IPS-20b (cell line): ENCODE measurements at regions not wholly inside any gene's neighbourhood (a gene's known extent, or its start where the extent isn't known, plus 50 kb on each side); places are given as distances from the start of the nearest gene placed in this dataset.
"Not testable (repeated sequence)": the region's sequence is repeated elsewhere in the genome, so short reads cannot be mapped to it uniquely, and the experiment has no call there.

Experiments
- H3K27ac ChIP-seq: one replicate; pipeline ENCODE4 v1.5.1; 2013; ENCODE audit warnings: low read length
- H3K27me3 ChIP-seq: 2 replicates; pipeline ENCODE4 v1.6.1; 2013; ENCODE audit warnings: mild to moderate bottlenecking, low read length, inconsistent platforms; ENCODE audit not compliant: insufficient read depth
- H3K36me3 ChIP-seq: 2 replicates; pipeline ENCODE4 v1.6.1; 2013; ENCODE audit warnings: low read depth, mild to moderate bottlenecking, inconsistent platforms, low read length, moderate library complexity; ENCODE audit not compliant: insufficient read depth
- H3K4me1 ChIP-seq: 2 replicates; pipeline ENCODE4 v1.6.1; 2013; ENCODE audit warnings: mild to moderate bottlenecking, control low read depth, inconsistent platforms, low read length, moderate library complexity; ENCODE audit not compliant: insufficient read depth
- H3K4me3 ChIP-seq: 2 replicates; pipeline ENCODE4 v1.5.1; 2013; ENCODE audit warnings: mild to moderate bottlenecking, low read length, inconsistent platforms
- H3K9ac ChIP-seq: 2 replicates; pipeline ENCODE4 v1.6.1; 2013; ENCODE audit warnings: low read depth, mild to moderate bottlenecking, inconsistent platforms, low read length, moderate library complexity
- H3K9me3 ChIP-seq: 2 replicates; pipeline ENCODE4 v1.6.1; 2013; ENCODE audit warnings: mild to moderate bottlenecking, low read depth, low read length, inconsistent platforms; ENCODE audit not compliant: insufficient read depth

GRCh38 chr5:145056800-145057199 is 778.3 kb downstream of the PRELID2 start:
- H3K9me3 ChIP-seq, result no peaks in the 10 kb centered on the region
- H3K27me3 ChIP-seq, result no peaks in the 10 kb centered on the region
- no peaks in the 10 kb centered on the region for H3K36me3 ChIP-seq
- H3K4me1 ChIP-seq, result no peaks in the 10 kb centered on the region
- no peak overlapping the region for H3K9ac ChIP-seq
- no peak overlapping the region for H3K27ac ChIP-seq
- no peak overlapping the region for H3K4me3 ChIP-seq

- H3K4me1 ChIP-seq, result no peaks in the 10 kb centered on the region
- no peaks in the 10 kb centered on the region for H3K27me3 ChIP-seq
- H3K27ac ChIP-seq, result no peak overlapping the region
- no peaks in the 10 kb centered on the region for H3K9me3 ChIP-seq
- no peak overlapping the region for H3K4me3 ChIP-seq
- no peak overlapping the region for H3K9ac ChIP-seq
- no peaks in the 10 kb centered on the region for H3K36me3 ChIP-seq
Observed at GRCh38 chr5:145050181-145050580, 785.0 kb downstream of the PRELID2 start.

- no peak overlapping the region for H3K27ac ChIP-seq
- H3K36me3 ChIP-seq, result no peaks in the 10 kb centered on the region
- H3K4me1 ChIP-seq, result no peaks in the 10 kb centered on the region
- H3K4me3 ChIP-seq, result no peak overlapping the region
- no peak overlapping the region for H3K9ac ChIP-seq
- no peaks in the 10 kb centered on the region for H3K9me3 ChIP-seq
- no peaks in the 10 kb centered on the region for H3K27me3 ChIP-seq
Observed at GRCh38 chr5:145044970-145045369, 790.2 kb downstream of the PRELID2 start.

GRCh38 chr5:145028626-145029025 is 806.5 kb downstream of the PRELID2 start:
- Histone ChIP-seq H3K36me3 (no peaks in the 10 kb centered on the region), H3K27me3 (no peaks in the 10 kb centered on the region), H3K4me1 (no peaks in the 10 kb centered on the region), H3K9me3 (no peaks in the 10 kb centered on the region), H3K27ac (no peak overlapping the region), H3K4me3 (no peak overlapping the region), H3K9ac (no peak overlapping the region)

- no peaks in the 10 kb centered on the region for H3K4me1 ChIP-seq
- no peak overlapping the region for H3K27ac ChIP-seq
- H3K9me3 ChIP-seq, result no peaks in the 10 kb centered on the region
- H3K36me3 ChIP-seq, result no peaks in the 10 kb centered on the region
- H3K4me3 ChIP-seq, result no peak overlapping the region
- H3K9ac ChIP-seq, result no peak overlapping the region
- H3K27me3 ChIP-seq, result no peaks in the 10 kb centered on the region
Observed at GRCh38 chr5:145027286-145027685, 807.9 kb downstream of the PRELID2 start.

GRCh38 chr5:145025775-145026174 is 809.4 kb downstream of the PRELID2 start:
- Histone ChIP-seq H3K27ac (no peak overlapping the region), H3K9me3 (no peaks in the 10 kb centered on the region), H3K36me3 (no peaks in the 10 kb centered on the region), H3K4me3 (no peak overlapping the region), H3K9ac (no peak overlapping the region), H3K4me1 (no peaks in the 10 kb centered on the region), H3K27me3 (no peaks in the 10 kb centered on the region)

- Histone ChIP-seq H3K9me3 (no peaks in the 10 kb centered on the region), H3K4me3 (no peak overlapping the region), H3K9ac (no peak overlapping the region), H3K27me3 (no peaks in the 10 kb centered on the region), H3K36me3 (no peaks in the 10 kb centered on the region), H3K4me1 (no peaks in the 10 kb centered on the region), H3K27ac (no peak overlapping the region)
Observed at GRCh38 chr5:145015146-145015545, 820.0 kb downstream of the PRELID2 start.

GRCh38 chr5:145014109-145014508 is 821.0 kb downstream of the PRELID2 start:
- no peaks in the 10 kb centered on the region for H3K27me3 ChIP-seq
- no peaks in the 10 kb centered on the region for H3K36me3 ChIP-seq
- H3K4me3 ChIP-seq, result no peak overlapping the region
- no peak overlapping the region for H3K9ac ChIP-seq
- H3K27ac ChIP-seq, result no peak overlapping the region
- no peaks in the 10 kb centered on the region for H3K9me3 ChIP-seq
- H3K4me1 ChIP-seq, result peaks cover 3% of the 10 kb centered on the region; the same call in 1 of the 2 replicates

GRCh38 chr5:145010834-145011233 is 824.3 kb downstream of the PRELID2 start:
- Histone ChIP-seq H3K4me3 (no peak overlapping the region), H3K4me1 (peaks cover 4% of the 10 kb centered on the region; the same call in 1 of the 2 replicates), H3K27me3 (no peaks in the 10 kb centered on the region), H3K27ac (no peak overlapping the region), H3K9ac (no peak overlapping the region), H3K9me3 (no peaks in the 10 kb centered on the region), H3K36me3 (no peaks in the 10 kb centered on the region)

GRCh38 chr5:145008876-145009530 is 826.1 kb downstream of the PRELID2 start:
- no peaks in the 10 kb centered on the region for H3K9me3 ChIP-seq
- no peak overlapping the region for H3K9ac ChIP-seq
- H3K4me1 ChIP-seq, result peaks cover 4% of the 10 kb centered on the region; the same call in 1 of the 2 replicates
- H3K4me3 ChIP-seq, result no peak overlapping the region
- H3K27ac ChIP-seq, result no peak overlapping the region
- H3K36me3 ChIP-seq, result no peaks in the 10 kb centered on the region
- no peaks in the 10 kb centered on the region for H3K27me3 ChIP-seq

GRCh38 chr5:144994356-144994755 is 823.7 kb downstream of the KCTD16 start:
- not testable (repeated sequence) for H3K27me3 ChIP-seq, H3K27ac ChIP-seq, H3K9me3 ChIP-seq, H3K4me3 ChIP-seq, H3K36me3 ChIP-seq, H3K9ac ChIP-seq, H3K4me1 ChIP-seq

GRCh38 chr5:144983101-144983500 is 812.4 kb downstream of the KCTD16 start:
- Histone ChIP-seq H3K4me3 (no peak overlapping the region), H3K36me3 (no peaks in the 10 kb centered on the region), H3K9me3 (no peaks in the 10 kb centered on the region), H3K4me1 (no peaks in the 10 kb centered on the region), H3K9ac (no peak overlapping the region), H3K27ac (no peak overlapping the region), H3K27me3 (no peaks in the 10 kb centered on the region)
